Cortex of kidney (tissue), 1 donor: ENCODE measurements at regions not wholly inside any gene's neighbourhood (a gene's known extent, or its start where the extent isn't known, plus 50 kb on each side); places are given as distances from the start of the nearest gene placed in this dataset.

Experiments used
- DNase-seq: peaks from one replicate; lab custom pipeline; 2025; lab: John Stamatoyannopoulos, UW

GRCh38 chr12:126700096-126700495, 1566.9 kb upstream of the TMEM132C start:
- no peak for DNase-seq

GRCh38 chr12:126704609-126705008, 1562.4 kb upstream of the TMEM132C start:
- no peak for DNase-seq

- DNase-seq, result no peak
Measured at GRCh38 chr12:126706300-126706699, 1560.7 kb upstream of the TMEM132C start.

- no peak for DNase-seq
Measured at GRCh38 chr12:126708492-126708896, 1558.5 kb upstream of the TMEM132C start.

- DNase-seq, result no peak
Measured at GRCh38 chr12:126718365-126718764, 1548.6 kb upstream of the TMEM132C start.

GRCh38 chr12:126719912-126720705, 1546.9 kb upstream of the TMEM132C start:
- no peak for DNase-seq

GRCh38 chr12:126726481-126727217, 1540.3 kb upstream of the TMEM132C start:
- DNase-seq, result no peak

GRCh38 chr12:126727218-126728075, 1539.5 kb upstream of the TMEM132C start:
- DNase-seq, result no peak

GRCh38 chr12:126734296-126734695, 1532.7 kb upstream of the TMEM132C start:
- no peak for DNase-seq

GRCh38 chr12:126734710-126735109, 1532.3 kb upstream of the TMEM132C start:
- no peak for DNase-seq

GRCh38 chr12:126741536-126742240, 1525.3 kb upstream of the TMEM132C start:
- no peak for DNase-seq

- no peak for DNase-seq
Measured at GRCh38 chr12:126742241-126742641, 1524.7 kb upstream of the TMEM132C start.

- no peak for DNase-seq
Measured at GRCh38 chr12:126747530-126748149, 1519.3 kb upstream of the TMEM132C start.

GRCh38 chr12:126752021-126752420, 1514.9 kb upstream of the TMEM132C start:
- DNase-seq, result no peak

GRCh38 chr12:126757326-126757725, 1509.6 kb upstream of the TMEM132C start:
- no peak for DNase-seq

- DNase-seq, result no peak
Measured at GRCh38 chr12:126760092-126760491, 1506.9 kb upstream of the TMEM132C start.

GRCh38 chr12:126761420-126761819, 1505.5 kb upstream of the TMEM132C start:
- DNase-seq, result no peak

GRCh38 chr12:126762150-126762549, 1504.8 kb upstream of the TMEM132C start:
- no peak for DNase-seq

GRCh38 chr12:126763359-126763758, 1503.6 kb upstream of the TMEM132C start:
- DNase-seq, result no peak

GRCh38 chr12:126767334-126767733, 1499.6 kb upstream of the TMEM132C start:
- DNase-seq, result no peak

GRCh38 chr12:126768517-126768916, 1498.5 kb upstream of the TMEM132C start:
- no peak for DNase-seq
